ENCODE measurements at regions not wholly inside any gene's neighbourhood (a gene's known extent, or its start where the extent isn't known, plus 50 kb on each side); places are given as distances from the start of the nearest gene placed in this dataset.

DNA sequence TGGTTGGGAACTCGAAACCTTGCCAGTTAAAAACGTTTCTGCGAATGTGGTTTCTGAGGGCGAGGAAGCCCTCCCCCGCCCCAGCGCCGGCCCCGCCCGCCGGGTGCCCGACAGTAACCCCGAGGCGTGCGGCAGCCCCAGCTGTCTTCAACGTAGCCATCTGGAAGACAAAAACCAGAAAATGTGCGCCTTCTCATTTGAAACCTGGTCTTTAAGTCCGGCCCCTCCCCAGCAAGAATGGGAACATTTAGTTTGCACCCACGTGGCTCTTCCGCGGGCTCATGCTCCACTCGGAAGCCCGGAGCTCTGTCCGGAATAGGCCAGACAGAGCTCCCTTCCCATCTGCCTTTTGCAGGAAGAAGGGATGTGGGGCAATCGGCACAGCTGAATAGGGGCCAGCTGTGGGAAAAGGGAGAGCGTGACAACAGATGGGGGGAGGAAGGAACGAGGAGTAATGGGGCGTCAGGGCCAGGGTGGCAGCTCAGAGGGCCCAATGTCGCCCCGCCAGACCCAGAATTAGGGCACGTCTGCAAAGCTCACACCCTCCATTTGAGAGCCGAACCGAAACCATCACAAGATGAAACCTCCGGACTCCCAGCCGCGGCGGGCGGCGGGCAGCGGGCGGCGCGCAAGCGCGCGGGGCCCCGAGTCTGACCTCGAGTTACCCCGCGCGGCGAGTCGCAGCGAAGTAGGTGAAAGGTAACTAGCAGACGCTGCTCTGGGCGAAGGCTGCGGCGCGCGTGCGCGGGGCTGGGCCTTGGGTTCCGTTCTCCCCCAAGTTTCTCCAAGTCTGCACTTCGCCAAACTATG is 63.4 kb upstream of the ABCA1 start (continued):
- TF ChIP-seq ZBTB40 (IDR thresholded peaks at IDR 0.05) (0 out of 2 replicates have a peak, but pooled peaks have one; percentile 35), ZBTB40 (CRISPR knock-in tag; IDR thresholded peaks at IDR 0.05) (no peak), BCL6 (CRISPR knock-in tag; IDR thresholded peaks at IDR 0.05) (no peak), NCOR1 (IDR thresholded peaks at IDR 0.05) (peak; percentile 89), MNT (conservative IDR thresholded peaks at IDR 0.05) (peak; percentile 31 to 49; a peak in 1 of 4 replicates), KDM1A (IDR thresholded peaks at IDR 0.05) (no peak), XRCC5 (IDR thresholded peaks at IDR 0.05; ENCODE audit: low read depth, low read length) (no peak)
- TF ChIP-seq, protein P1, sequence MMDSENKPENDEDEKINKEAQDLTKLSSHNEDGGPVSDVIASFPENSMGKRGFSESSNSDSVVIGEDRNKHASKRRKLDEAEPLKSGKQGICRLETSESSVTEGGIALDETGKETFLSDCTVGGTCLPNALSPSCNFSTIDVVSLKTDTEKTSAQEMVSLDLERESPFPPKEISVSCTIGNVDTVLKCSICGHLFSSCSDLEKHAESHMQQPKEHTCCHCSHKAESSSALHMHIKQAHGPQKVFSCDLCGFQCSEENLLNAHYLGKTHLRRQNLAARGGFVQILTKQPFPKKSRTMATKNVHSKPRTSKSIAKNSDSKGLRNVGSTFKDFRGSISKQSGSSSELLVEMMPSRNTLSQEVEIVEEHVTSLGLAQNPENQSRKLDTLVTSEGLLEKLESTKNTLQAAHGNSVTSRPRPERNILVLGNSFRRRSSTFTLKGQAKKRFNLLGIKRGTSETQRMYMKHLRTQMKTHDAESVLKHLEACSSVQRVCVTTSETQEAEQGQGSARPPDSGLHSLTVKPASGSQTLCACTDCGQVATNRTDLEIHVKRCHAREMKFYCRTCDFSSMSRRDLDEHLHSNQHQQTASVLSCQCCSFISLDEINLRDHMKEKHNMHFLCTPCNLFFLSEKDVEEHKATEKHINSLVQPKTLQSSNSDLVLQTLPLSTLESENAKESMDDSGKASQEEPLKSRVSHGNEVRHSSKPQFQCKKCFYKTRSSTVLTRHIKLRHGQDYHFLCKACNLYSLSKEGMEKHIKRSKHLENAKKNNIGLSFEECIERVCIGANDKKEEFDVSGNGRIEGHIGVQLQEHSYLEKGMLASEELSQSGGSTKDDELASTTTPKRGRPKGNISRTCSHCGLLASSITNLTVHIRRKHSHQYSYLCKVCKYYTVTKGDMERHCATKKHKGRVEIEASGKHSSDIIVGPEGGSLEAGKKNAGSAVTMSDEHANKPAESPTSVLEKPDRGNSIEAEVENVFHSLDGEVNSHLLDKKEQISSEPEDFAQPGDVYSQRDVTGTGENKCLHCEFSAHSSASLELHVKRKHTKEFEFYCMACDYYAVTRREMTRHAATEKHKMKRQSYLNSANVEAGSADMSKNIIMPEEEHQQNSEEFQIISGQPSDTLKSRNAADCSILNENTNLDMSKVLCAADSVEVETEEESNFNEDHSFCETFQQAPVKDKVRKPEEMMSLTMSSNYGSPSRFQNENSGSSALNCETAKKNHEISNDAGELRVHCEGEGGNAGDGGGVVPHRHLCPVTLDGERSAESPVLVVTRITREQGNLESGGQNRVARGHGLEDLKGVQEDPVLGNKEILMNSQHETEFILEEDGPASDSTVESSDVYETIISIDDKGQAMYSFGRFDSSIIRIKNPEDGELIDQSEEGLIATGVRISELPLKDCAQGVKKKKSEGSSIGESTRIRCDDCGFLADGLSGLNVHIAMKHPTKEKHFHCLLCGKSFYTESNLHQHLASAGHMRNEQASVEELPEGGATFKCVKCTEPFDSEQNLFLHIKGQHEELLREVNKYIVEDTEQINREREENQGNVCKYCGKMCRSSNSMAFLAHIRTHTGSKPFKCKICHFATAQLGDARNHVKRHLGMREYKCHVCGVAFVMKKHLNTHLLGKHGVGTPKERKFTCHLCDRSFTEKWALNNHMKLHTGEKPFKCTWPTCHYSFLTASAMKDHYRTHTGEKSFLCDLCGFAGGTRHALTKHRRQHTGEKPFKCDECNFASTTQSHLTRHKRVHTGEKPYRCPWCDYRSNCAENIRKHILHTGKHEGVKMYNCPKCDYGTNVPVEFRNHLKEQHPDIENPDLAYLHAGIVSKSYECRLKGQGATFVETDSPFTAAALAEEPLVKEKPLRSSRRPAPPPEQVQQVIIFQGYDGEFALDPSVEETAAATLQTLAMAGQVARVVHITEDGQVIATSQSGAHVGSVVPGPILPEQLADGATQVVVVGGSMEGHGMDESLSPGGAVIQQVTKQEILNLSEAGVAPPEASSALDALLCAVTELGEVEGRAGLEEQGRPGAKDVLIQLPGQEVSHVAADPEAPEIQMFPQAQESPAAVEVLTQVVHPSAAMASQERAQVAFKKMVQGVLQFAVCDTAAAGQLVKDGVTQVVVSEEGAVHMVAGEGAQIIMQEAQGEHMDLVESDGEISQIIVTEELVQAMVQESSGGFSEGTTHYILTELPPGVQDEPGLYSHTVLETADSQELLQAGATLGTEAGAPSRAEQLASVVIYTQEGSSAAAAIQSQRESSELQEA (IDR thresholded peaks at IDR 0.05; ENCODE audit: low read depth) = no peak

All from K562 (cell line).